ENCODE measurements at regions not wholly inside any gene's neighbourhood (a gene's known extent, or its start where the extent isn't known, plus 50 kb on each side); places are given as distances from the start of the nearest gene placed in this dataset.

DNA sequence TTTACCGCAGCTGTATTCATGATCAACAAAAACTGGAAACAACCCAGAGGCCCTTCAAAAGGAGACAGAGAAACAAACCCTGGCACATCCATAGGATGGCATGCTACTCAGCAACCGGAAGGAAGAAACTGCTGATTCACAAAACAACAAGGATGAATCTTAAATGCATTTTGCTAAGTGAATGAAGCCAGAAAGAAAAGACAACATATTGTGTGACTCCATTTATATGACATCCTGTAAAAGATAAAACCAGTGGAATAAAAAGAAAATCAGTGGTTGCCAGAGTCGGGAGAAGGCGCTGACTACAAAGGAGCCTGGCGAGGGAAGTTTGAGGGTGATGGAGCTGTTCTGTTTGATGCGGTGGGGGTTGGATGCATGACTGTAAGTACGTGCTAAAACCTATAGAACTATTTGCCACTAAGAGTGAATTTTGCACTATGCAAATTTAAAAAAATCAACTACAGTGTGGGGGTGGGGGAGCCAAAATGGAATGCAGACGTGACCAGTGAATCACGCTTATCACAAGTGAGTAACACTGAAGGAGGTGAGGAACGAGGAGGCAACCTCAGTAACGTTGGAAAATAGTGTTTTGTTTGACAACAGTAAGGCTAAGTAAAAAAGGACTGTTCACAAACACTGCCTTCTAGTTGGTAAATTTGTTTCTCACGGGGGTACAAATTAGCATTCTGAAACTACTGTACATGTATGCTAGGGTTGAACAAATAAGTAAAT is 108.9 kb downstream of the INHBB start:
- no peak overlapping the region for H2AFZ ChIP-seq (replicated peaks)
- H3K4me2 ChIP-seq: no peak overlapping the region
- H3K9me3 ChIP-seq (ENCODE audit: low read depth): peaks cover 10% of the 10 kb centered on the region
- Mint-ChIP-seq H3K27me3 (ENCODE audit: insufficient read depth, low read depth) (peaks cover 9% of the 10 kb centered on the region), H3K27ac (no peak overlapping the region), H3K36me3 (no peaks in the 10 kb centered on the region), H3K4me3 (no peak overlapping the region), H3K9me3 (peaks cover 24% of the 10 kb centered on the region), H3K4me1 (no peaks in the 10 kb centered on the region)
- no peaks in the 10 kb centered on the region for H3K4me1 ChIP-seq
- no peak overlapping the region for H3K9ac ChIP-seq
- no peak for TF ChIP-seq EZH2phosphoT487 (IDR thresholded peaks at IDR 0.05)
- no peak for TF ChIP-seq EZH2 (IDR thresholded peaks at IDR 0.05)
- TF ChIP-seq, protein P1, sequence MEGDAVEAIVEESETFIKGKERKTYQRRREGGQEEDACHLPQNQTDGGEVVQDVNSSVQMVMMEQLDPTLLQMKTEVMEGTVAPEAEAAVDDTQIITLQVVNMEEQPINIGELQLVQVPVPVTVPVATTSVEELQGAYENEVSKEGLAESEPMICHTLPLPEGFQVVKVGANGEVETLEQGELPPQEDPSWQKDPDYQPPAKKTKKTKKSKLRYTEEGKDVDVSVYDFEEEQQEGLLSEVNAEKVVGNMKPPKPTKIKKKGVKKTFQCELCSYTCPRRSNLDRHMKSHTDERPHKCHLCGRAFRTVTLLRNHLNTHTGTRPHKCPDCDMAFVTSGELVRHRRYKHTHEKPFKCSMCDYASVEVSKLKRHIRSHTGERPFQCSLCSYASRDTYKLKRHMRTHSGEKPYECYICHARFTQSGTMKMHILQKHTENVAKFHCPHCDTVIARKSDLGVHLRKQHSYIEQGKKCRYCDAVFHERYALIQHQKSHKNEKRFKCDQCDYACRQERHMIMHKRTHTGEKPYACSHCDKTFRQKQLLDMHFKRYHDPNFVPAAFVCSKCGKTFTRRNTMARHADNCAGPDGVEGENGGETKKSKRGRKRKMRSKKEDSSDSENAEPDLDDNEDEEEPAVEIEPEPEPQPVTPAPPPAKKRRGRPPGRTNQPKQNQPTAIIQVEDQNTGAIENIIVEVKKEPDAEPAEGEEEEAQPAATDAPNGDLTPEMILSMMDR (IDR thresholded peaks at IDR 0.05): no peak
- H3K27me3 ChIP-seq: peaks cover 93% of the 10 kb centered on the region
- no peaks in the 10 kb centered on the region for H3K79me2 ChIP-seq (ENCODE audit: low read depth)
- no peak overlapping the region for H3K4me3 ChIP-seq
- no peaks in the 10 kb centered on the region for H3K36me3 ChIP-seq
- no peak for DNase-seq (ENCODE audit: low spot score)
- no peaks in the 10 kb centered on the region for H3F3A ChIP-seq (ENCODE audit: low read depth)
- H3K27ac ChIP-seq: no peak overlapping the region
- H4K20me1 ChIP-seq (ENCODE audit: low read depth): no peaks in the 10 kb centered on the region

DNA sequence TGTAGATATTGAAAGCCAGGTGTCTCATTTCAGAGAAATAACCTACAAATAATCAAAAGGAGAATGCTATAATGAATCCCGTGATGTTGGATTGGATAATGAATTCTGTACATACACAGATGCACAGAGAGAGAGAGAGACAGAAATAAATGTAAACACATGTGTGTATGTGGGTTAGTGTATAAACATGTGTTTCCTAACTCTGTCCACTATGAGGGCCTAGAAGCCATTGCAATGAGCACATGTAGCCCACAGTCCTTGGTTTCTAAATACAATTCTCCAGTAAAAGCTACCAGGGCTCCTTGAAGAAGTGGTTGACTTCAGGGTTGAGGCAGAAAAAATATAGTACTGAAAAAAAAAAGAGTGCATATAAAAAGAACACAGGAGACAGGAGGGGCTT is 109.5 kb downstream of the INHBB start:
- Mint-ChIP-seq H3K9me3 (peaks cover 24% of the 10 kb centered on the region), H3K4me1 (no peaks in the 10 kb centered on the region), H3K36me3 (no peaks in the 10 kb centered on the region), H3K27ac (no peak overlapping the region), H3K4me3 (no peak overlapping the region), H3K27me3 (ENCODE audit: insufficient read depth, low read depth) (peaks cover 7% of the 10 kb centered on the region)
- no peaks in the 10 kb centered on the region for H3K36me3 ChIP-seq
- peaks cover 93% of the 10 kb centered on the region for H3K27me3 ChIP-seq
- no peak overlapping the region for H3K4me3 ChIP-seq
- no peak overlapping the region for H3K27ac ChIP-seq
- DNase-seq (ENCODE audit: low spot score): no peak
- no peak overlapping the region for H3K4me2 ChIP-seq
- TF ChIP-seq EZH2phosphoT487 (IDR thresholded peaks at IDR 0.05) (no peak), EZH2 (IDR thresholded peaks at IDR 0.05) (no peak)
- TF ChIP-seq, protein P1 (IDR thresholded peaks at IDR 0.05): no peak
- no peaks in the 10 kb centered on the region for H4K20me1 ChIP-seq (ENCODE audit: low read depth)
- H3K9ac ChIP-seq: no peak overlapping the region
- no peaks in the 10 kb centered on the region for H3F3A ChIP-seq (ENCODE audit: low read depth)
- H3K9me3 ChIP-seq (ENCODE audit: low read depth): peaks cover 10% of the 10 kb centered on the region
- no peak overlapping the region for H2AFZ ChIP-seq (replicated peaks)
- no peaks in the 10 kb centered on the region for H3K79me2 ChIP-seq (ENCODE audit: low read depth)
- no peaks in the 10 kb centered on the region for H3K4me1 ChIP-seq

DNA sequence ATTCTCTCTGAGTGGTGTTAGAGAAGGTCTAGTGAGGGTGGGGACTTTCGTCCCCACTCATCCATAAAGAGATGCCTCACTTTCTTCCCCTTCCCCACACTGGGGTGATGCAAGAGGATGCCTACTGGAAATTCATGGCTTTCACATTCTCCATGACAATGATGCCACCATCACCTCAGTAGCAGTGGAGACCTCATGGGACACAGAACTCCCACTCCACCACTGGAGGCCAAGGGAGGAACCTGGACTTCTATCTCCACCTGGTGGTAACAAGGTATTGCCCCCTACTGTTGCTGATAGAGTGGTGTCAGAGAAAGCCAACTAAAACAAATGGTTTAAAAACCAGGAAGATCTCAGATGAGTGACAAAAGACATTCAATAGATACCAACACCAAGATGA is 110.9 kb downstream of the INHBB start:
- H3K27me3 ChIP-seq: peaks cover 97% of the 10 kb centered on the region
- H3F3A ChIP-seq (ENCODE audit: low read depth): no peaks in the 10 kb centered on the region
- H3K79me2 ChIP-seq (ENCODE audit: low read depth): no peaks in the 10 kb centered on the region
- H3K36me3 ChIP-seq: no peaks in the 10 kb centered on the region
- H3K27me3 Mint-ChIP-seq (ENCODE audit: insufficient read depth, low read depth): peaks cover 16% of the 10 kb centered on the region
- peaks cover 10% of the 10 kb centered on the region for H3K9me3 ChIP-seq (ENCODE audit: low read depth)
- no peak overlapping the region for H2AFZ ChIP-seq (replicated peaks)
- no peaks in the 10 kb centered on the region for H4K20me1 ChIP-seq (ENCODE audit: low read depth)
- no peaks in the 10 kb centered on the region for H3K36me3 Mint-ChIP-seq
- DNase-seq (ENCODE audit: low spot score): no peak
- no peak overlapping the region for H3K4me3 Mint-ChIP-seq
- no peak overlapping the region for H3K4me3 ChIP-seq
- no peaks in the 10 kb centered on the region for H3K4me1 Mint-ChIP-seq
- H3K9ac ChIP-seq: no peak overlapping the region
- no peaks in the 10 kb centered on the region for H3K4me1 ChIP-seq
- no peak overlapping the region for H3K27ac ChIP-seq
- H3K9me3 Mint-ChIP-seq: peaks cover 26% of the 10 kb centered on the region
- TF ChIP-seq, protein P1 (IDR thresholded peaks at IDR 0.05): peak; percentile 15
- no peak for TF ChIP-seq EZH2phosphoT487 (IDR thresholded peaks at IDR 0.05)
- no peak for TF ChIP-seq EZH2 (IDR thresholded peaks at IDR 0.05)
- no peak overlapping the region for H3K4me2 ChIP-seq
- no peak overlapping the region for H3K27ac Mint-ChIP-seq
